HepG2 (cell line): ENCODE measurements at regions not wholly inside any gene's neighbourhood (a gene's known extent, or its start where the extent isn't known, plus 50 kb on each side); places are given as distances from the start of the nearest gene placed in this dataset.

Source experiments
- CC2D1A ChIP-seq: sonication (generic); formaldehyde crosslinking; IDR thresholded peaks from 2 replicates; pipeline ENCODE4 v1.8.1; 2023; ENCODE audit warnings: mild to moderate bottlenecking, missing genetic modification reagents
- EP300 ChIP-seq, 3 experiments: sonication (generic) in 1 of 3; formaldehyde crosslinking in 1 of 3; IDR thresholded peaks; 2 replicates each; pipeline versions ENCODE4 v1.5.1 to v1.6.1; 2011 to 2020; ENCODE audit warnings: low read depth in 2 of 3, low read length in 2 of 3, borderline replicate concordance in 1 of 3, improper control_type of control experiment in 1 of 3, mild to moderate bottlenecking in 1 of 3, missing genetic modification reagents in 1 of 3, moderate library complexity in 1 of 3
- MAX ChIP-seq: IDR thresholded peaks from 2 replicates; pipeline ENCODE4 v1.6.1; 2012; ENCODE audit warnings: inconsistent platforms
- MXD4 ChIP-seq: IDR thresholded peaks from 2 replicates; pipeline ENCODE4 v1.6.1; 2016; ENCODE audit warnings: mild to moderate bottlenecking, missing biosample characterization, missing genetic modification reagents
- MYC ChIP-seq: sonication (generic); formaldehyde crosslinking; IDR thresholded peaks from 2 replicates; pipeline ENCODE4 v1.9.0; 2021; ENCODE audit warnings: missing genetic modification reagents, borderline replicate concordance
- NFKB2 ChIP-seq: sonication (generic); formaldehyde crosslinking; IDR thresholded peaks from 2 replicates; pipeline ENCODE4 v1.4.0; 2020; ENCODE audit warnings: missing genetic modification reagents, borderline replicate concordance
- ZNF329 ChIP-seq: sonication (generic); formaldehyde crosslinking; IDR thresholded peaks from 2 replicates; pipeline ENCODE4 v1.9.0; 2021; ENCODE audit warnings: low read depth, mild to moderate bottlenecking, missing genetic modification reagents

DNA sequence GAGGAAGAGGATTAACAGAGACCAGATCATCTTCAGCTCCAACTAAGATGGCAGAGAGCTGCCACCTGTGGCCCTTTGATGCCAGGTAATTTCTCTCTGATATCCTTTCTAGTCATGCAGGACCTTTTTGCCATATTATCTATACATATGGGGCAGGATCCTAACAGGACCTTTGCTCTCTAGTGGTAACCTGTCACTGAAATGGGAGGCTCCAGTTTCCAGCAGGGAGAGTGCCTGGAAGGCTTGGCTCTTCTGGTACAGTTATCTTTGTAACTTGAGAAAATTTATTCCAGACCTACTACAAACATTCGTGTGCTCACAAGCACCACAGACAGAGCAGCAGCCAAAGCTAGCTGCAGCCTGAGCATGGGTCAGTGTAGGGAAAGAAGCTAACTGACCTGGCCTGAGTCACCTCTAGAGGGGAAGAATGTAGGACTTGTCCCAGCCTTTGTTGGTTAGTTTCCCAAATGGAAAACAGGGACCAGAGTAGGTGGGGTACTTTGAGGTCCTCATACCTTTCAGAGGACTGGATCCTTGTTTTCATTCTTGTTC is 86.5 kb upstream of the MACF1 start:
- TF ChIP-seq MAX: no peak
- TF ChIP-seq MYC: no peak
- TF ChIP-seq CC2D1A (CRISPR knock-in tag): no peak
- TF ChIP-seq EP300 (IDR thresholded peaks at IDR 0.05; ENCODE audit: low read depth in 2 of 2, low read length in 2 of 2): no peak
- TF ChIP-seq EP300 (CRISPR knock-in tag; IDR thresholded peaks at IDR 0.05; ENCODE audit: borderline replicate concordance): no peak
- no peak for TF ChIP-seq ZNF329 (CRISPR knock-in tag)
- no peak for TF ChIP-seq NFKB2 (CRISPR knock-in tag)
- no peak for TF ChIP-seq MXD4 (CRISPR knock-in tag)
